Activated B cell treated with CpG ODN at 0.5 μM for 24 hours (primary cell): ENCODE measurements at regions not wholly inside any gene's neighbourhood (a gene's known extent, or its start where the extent isn't known, plus 50 kb on each side); places are given as distances from the start of the nearest gene placed in this dataset.

Experiments
- ATAC-seq: fragments of 200-7000 bp; cut with Tn5 transposase; one replicate; pipeline ENCODE4 v1.10.0; 2021; ENCODE audit warnings: low read depth, mild to moderate bottlenecking, moderate library complexity
- CTCF ChIA-PET: fragments of 350-600 bp; sonication (Branson Sonifier 250); formaldehyde crosslinking; loops from one replicate; lab custom pipeline; 2021; ENCODE audit warnings: antibody characterized with exemption; lab: Charles Lee
- POLR2A ChIA-PET: fragments of 350-600 bp; sonication (Branson Sonifier 250); formaldehyde crosslinking; loops from one replicate; lab custom pipeline; 2021; ENCODE audit warnings: antibody characterized with exemption; lab: Charles Lee
- DNase-seq: peaks from one replicate; pipeline ENCODE4 v3.0.0; 2022
- H3K27ac Mint-ChIP-seq: one replicate; pipeline ENCODE4 v1.8.0; 2020; ENCODE audit warnings: mixed read lengths
- H3K27me3 Mint-ChIP-seq: one replicate; pipeline ENCODE4 v1.8.0; 2021; ENCODE audit warnings: mixed read lengths
- H3K36me3 Mint-ChIP-seq: one replicate; pipeline ENCODE4 v1.8.0; 2021; ENCODE audit warnings: low read depth, mixed read lengths
- H3K4me1 Mint-ChIP-seq: one replicate; pipeline ENCODE4 v1.8.0; 2021; ENCODE audit warnings: mixed read lengths
- H3K4me3 Mint-ChIP-seq: one replicate; pipeline ENCODE4 v1.8.0; 2020; ENCODE audit warnings: mild to moderate bottlenecking, mixed read lengths
- H3K9me3 Mint-ChIP-seq: one replicate; pipeline ENCODE4 v1.8.0; 2020; ENCODE audit warnings: mixed read lengths
- intact Hi-C: fragments of 100-400 bp; cut with micrococcal nuclease; formaldehyde crosslinking; loops from one replicate; pipeline ENCODE4 v1.15.1; 2024
- TF ChIP-seq, protein P1 (sequence below): fragments of 200-600 bp; IDR thresholded peaks from one replicate; pipeline ENCODE4 v1.8.0; 2022; ENCODE audit warnings: antibody characterized with exemption, mild to moderate bottlenecking

DNA sequence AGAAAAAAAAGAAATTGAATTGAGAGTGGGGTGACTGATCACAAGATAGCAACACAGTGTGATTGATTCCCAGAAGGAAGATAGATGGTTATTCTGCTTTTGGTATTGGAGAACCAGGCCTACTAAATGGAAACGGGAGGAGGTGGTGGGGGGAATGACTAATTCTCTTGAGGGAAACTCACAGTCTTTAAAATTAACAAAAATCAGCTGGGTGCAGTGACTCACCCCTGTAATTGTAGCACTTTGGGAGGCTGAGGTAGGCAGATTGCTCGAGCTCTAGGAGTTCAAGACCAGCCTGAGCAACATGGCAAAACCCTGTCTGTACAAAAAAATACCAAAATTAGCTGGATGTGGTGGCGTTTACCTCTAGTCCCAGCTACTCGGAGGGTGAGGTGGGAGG lies 134.6 kb upstream of the PDE4B start:
- Mint-ChIP-seq H3K27ac (no peak overlapping the region), H3K9me3 (peaks cover 8% of the 10 kb centered on the region), H3K27me3 (peaks cover 4% of the 10 kb centered on the region), H3K4me1 (no peaks in the 10 kb centered on the region), H3K4me3 (no peak overlapping the region), H3K36me3 (no peaks in the 10 kb centered on the region)
- intact Hi-C loops, result no loop called here
- ChIA-PET POLR2A (no interaction called here), CTCF (no interaction called here)
- no peak for DNase-seq
- TF ChIP-seq, protein P1, sequence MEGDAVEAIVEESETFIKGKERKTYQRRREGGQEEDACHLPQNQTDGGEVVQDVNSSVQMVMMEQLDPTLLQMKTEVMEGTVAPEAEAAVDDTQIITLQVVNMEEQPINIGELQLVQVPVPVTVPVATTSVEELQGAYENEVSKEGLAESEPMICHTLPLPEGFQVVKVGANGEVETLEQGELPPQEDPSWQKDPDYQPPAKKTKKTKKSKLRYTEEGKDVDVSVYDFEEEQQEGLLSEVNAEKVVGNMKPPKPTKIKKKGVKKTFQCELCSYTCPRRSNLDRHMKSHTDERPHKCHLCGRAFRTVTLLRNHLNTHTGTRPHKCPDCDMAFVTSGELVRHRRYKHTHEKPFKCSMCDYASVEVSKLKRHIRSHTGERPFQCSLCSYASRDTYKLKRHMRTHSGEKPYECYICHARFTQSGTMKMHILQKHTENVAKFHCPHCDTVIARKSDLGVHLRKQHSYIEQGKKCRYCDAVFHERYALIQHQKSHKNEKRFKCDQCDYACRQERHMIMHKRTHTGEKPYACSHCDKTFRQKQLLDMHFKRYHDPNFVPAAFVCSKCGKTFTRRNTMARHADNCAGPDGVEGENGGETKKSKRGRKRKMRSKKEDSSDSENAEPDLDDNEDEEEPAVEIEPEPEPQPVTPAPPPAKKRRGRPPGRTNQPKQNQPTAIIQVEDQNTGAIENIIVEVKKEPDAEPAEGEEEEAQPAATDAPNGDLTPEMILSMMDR, result no peak
- no peak for ATAC-seq

DNA sequence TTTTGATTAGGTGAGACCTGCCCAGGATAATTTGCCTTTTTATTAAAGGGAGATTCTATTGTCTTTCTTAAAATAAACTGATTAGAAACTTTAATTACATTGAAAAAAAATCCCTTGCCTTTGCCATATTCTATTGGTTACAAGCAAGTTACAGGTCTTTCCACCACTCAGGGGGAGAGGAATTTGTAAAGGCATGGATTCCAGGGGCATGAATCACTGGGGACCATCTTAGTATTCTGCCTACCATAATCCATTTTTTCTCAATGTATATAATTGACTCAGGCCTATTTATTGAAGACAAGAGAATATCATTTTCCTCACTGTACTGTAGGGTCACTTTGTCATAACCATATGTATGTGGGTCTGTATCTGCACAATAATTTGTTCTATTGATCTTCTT lies 124.3 kb upstream of the PDE4B start:
- no peak for DNase-seq
- no peaks in the 10 kb centered on the region for H3K36me3 Mint-ChIP-seq
- no peak overlapping the region for H3K27ac Mint-ChIP-seq
- ChIA-PET CTCF (no interaction called here), POLR2A (no interaction called here)
- H3K4me3 Mint-ChIP-seq, result no peak overlapping the region
- H3K9me3 Mint-ChIP-seq, result peaks cover 5% of the 10 kb centered on the region
- H3K27me3 Mint-ChIP-seq, result peaks cover 3% of the 10 kb centered on the region
- ATAC-seq, result no peak
- intact Hi-C loops, result no loop called here
- no peaks in the 10 kb centered on the region for H3K4me1 Mint-ChIP-seq
- TF ChIP-seq, protein P1, result no peak

DNA sequence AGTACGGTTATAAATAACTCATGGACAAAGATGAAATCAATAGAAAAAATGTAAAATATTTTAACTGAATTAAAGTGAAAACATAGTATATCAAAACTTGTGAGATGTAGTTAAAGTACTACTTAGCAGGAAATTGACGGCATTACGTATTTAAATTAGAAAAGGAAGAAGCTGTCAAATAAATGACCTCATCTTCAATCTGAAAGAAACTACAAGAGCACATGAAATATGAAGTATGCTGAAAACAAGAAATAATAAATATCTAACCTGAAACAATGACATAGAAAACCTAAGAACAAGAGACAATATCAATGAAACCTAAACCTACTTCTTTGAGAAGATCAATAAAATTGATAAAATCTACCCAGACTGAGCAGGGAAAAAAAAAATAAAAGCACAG lies 122.2 kb upstream of the PDE4B start:
- intact Hi-C loops, result no loop called here
- no peak for DNase-seq
- Mint-ChIP-seq H3K36me3 (no peaks in the 10 kb centered on the region), H3K4me1 (no peaks in the 10 kb centered on the region), H3K4me3 (no peak overlapping the region), H3K27ac (no peak overlapping the region), H3K9me3 (peaks cover 4% of the 10 kb centered on the region), H3K27me3 (peaks cover 3% of the 10 kb centered on the region)
- ATAC-seq, result no peak
- CTCF ChIA-PET, result no interaction called here
- POLR2A ChIA-PET, result no interaction called here
- TF ChIP-seq, protein P1, result no peak

DNA sequence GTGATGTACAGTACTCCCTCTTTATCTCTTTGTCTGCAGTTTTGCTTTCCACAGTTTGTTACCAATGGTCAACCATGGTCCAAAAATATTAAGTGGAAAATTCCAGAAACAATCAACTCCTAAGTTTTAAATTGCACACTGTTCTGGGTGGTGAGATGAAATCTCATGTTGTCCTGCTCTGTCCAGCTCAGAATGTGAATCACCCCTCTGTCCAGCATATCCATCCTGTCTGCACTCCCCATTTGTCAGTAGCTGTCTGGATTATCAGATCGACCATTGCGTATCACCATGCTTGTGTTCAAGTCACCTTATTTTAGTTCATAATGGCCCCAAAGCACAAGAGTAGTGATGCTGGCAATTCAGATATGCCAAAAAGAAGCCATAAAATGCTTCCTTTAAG lies 118.2 kb upstream of the PDE4B start:
- Mint-ChIP-seq H3K27ac (no peak overlapping the region), H3K4me1 (no peaks in the 10 kb centered on the region), H3K36me3 (no peaks in the 10 kb centered on the region), H3K9me3 (no peaks in the 10 kb centered on the region), H3K4me3 (no peak overlapping the region), H3K27me3 (no peaks in the 10 kb centered on the region)
- no peak for DNase-seq
- ChIA-PET CTCF (no interaction called here), POLR2A (no interaction called here)
- TF ChIP-seq, protein P1, result no peak
- intact Hi-C loops, result no loop called here
- no peak for ATAC-seq

DNA sequence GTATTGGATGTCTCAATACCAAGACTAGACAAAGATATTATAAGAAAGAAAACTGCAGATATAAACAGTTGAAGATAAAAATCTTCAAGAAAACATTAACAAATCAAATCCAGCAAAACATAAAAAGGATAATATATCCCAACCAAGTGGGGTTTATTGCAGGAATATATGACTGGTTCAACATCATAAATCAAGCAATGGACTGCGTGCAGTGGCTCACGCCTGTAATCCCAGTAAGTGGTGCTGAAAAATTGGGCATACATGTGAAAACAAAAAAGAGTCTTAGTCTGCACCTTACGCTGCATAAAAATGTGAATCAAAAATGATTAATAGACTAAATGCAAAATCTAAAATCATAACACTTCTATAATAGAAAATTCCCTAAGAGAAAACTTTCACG lies 112.9 kb upstream of the PDE4B start:
- H3K27me3 Mint-ChIP-seq, result peaks cover 3% of the 10 kb centered on the region
- no peak overlapping the region for H3K4me3 Mint-ChIP-seq
- POLR2A ChIA-PET, result no interaction called here
- no peaks in the 10 kb centered on the region for H3K36me3 Mint-ChIP-seq
- DNase-seq (no peak), ATAC-seq (no peak)
- H3K9me3 Mint-ChIP-seq, result no peaks in the 10 kb centered on the region
- CTCF ChIA-PET, result no interaction called here
- H3K27ac Mint-ChIP-seq, result no peak overlapping the region
- no peaks in the 10 kb centered on the region for H3K4me1 Mint-ChIP-seq
- TF ChIP-seq, protein P1, result no peak
- intact Hi-C loops, result no loop called here
